ENCODE measurements at regions not wholly inside any gene's neighbourhood (a gene's known extent, or its start where the extent isn't known, plus 50 kb on each side); places are given as distances from the start of the nearest gene placed in this dataset.

DNA sequence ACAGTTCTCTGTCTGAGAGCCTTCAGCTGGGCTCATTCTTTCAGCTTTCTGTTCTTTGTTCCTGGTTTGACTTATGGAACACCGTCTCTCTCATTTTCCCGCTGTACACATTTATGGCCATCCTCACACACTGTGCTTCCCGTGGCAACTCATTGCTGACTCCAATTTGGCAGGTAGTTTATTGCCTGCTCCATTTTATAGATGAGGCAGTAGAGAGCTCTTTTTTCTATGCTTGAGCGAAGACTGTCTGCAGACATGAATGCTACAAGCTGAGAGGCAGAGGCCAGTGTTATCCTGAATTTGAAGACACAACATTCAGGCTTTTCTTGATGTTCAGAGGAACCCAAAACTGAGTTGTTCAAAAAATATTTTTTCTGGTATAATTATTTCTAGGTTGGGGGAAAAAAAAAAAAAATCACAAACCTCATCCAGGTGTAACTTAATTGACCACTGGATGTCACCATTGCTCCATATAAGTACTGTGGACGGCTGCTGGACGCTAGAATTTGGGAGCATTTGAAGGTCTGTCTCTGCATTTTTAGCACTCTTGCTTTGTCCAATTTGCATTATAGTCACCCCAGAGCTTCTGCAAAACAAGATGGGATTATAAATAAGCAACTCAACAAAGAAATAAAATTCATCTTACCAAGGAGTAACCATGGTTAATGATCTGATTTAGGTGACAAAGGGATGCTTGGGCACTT, 83.5 kb downstream of the HRH4 start:
- POLR2A ChIA-PET, result interaction anchor here (0.7 kb wide), 1 partner anchor 26 kb away, joined by 3 read pairs; no protein-coding TSS in a partner anchor
- intact Hi-C loops (cut with micrococcal nuclease; ENCODE audit: unreplicated experiment), result loop anchor here (2.0 to 10.0 kb wide), 3 partner anchors 51 to 183 kb away; no protein-coding TSS in a partner anchor
- Histone ChIP-seq H3K9me2 (ENCODE audit: insufficient read depth, low read length) (no peaks in the 10 kb centered on the region), H4K20me1 (ENCODE audit: insufficient read depth, low read length) (no peaks in the 10 kb centered on the region), H3K79me2 (ENCODE audit: insufficient read depth, low read depth, low read length) (no peaks in the 10 kb centered on the region), H3K4me1 (ENCODE audit: insufficient read depth, low read length, poor library complexity, severe bottlenecking) (no peaks in the 10 kb centered on the region), H3K4me3 (ENCODE audit: low read depth, low read length, poor library complexity, severe bottlenecking) (no peak overlapping the region), H3K4me2 (ENCODE audit: low read length) (no peak overlapping the region), H3K9me3 (ENCODE audit: low read length) (no peaks in the 10 kb centered on the region), H3K36me3 (ENCODE audit: insufficient read depth, low read length) (no peaks in the 10 kb centered on the region), H3K27ac (ENCODE audit: low read depth, low read length, poor library complexity, severe bottlenecking) (no peak overlapping the region), H2AFZ (ENCODE audit: low read length) (no peak overlapping the region)
- CTCF ChIA-PET (ENCODE audit: unreplicated experiment), result interaction anchor here (1.1 kb wide), 1 partner anchor 55 kb away, joined by 3 read pairs; no protein-coding TSS in a partner anchor
- DNase-seq (ENCODE audit: low spot score), result peak; percentile 21
- no TSS peak for BruUV-seq (replicated peaks)
- TF ChIP-seq EZH2phosphoT487 (IDR thresholded peaks at IDR 0.05; ENCODE audit: borderline replicate concordance, low read depth, low read length), result no peak
- TF ChIP-seq, protein P1, sequence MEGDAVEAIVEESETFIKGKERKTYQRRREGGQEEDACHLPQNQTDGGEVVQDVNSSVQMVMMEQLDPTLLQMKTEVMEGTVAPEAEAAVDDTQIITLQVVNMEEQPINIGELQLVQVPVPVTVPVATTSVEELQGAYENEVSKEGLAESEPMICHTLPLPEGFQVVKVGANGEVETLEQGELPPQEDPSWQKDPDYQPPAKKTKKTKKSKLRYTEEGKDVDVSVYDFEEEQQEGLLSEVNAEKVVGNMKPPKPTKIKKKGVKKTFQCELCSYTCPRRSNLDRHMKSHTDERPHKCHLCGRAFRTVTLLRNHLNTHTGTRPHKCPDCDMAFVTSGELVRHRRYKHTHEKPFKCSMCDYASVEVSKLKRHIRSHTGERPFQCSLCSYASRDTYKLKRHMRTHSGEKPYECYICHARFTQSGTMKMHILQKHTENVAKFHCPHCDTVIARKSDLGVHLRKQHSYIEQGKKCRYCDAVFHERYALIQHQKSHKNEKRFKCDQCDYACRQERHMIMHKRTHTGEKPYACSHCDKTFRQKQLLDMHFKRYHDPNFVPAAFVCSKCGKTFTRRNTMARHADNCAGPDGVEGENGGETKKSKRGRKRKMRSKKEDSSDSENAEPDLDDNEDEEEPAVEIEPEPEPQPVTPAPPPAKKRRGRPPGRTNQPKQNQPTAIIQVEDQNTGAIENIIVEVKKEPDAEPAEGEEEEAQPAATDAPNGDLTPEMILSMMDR (conservative IDR thresholded peaks at IDR 0.05; ENCODE audit: low read length), result peak; percentile 81

DNA sequence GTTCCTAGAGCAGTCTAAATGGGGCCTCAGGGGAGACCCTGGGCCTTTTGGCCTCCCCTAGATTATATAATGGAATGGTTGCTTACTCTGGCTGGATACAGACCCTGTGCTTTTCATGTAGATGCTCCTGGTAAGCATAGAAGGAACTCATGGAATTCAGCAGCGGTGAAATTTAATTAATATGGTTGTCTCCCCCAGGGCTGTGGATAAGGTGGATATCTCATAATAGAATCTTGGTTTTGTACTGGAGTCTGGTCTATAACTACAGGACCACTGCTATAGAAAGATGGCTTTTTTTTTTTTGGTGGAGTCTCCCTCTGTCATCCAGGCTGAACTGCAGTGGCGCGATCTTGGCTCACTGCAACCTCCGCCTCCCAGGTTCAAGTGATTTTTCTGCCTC, 84.5 kb downstream of the HRH4 start:
- CTCF ChIA-PET (ENCODE audit: unreplicated experiment), result interaction anchor here (1.1 kb wide), 1 partner anchor 56 kb away, joined by 3 read pairs; no protein-coding TSS in a partner anchor
- H3K36me3 ChIP-seq (ENCODE audit: insufficient read depth, low read length), result no peaks in the 10 kb centered on the region
- H3K9me2 ChIP-seq (ENCODE audit: insufficient read depth, low read length), result no peaks in the 10 kb centered on the region
- no peak overlapping the region for H3K27ac ChIP-seq (ENCODE audit: low read depth, low read length, poor library complexity, severe bottlenecking)
- H3K4me1 ChIP-seq (ENCODE audit: insufficient read depth, low read length, poor library complexity, severe bottlenecking), result no peaks in the 10 kb centered on the region
- H2AFZ ChIP-seq (ENCODE audit: low read length), result no peak overlapping the region
- no peaks in the 10 kb centered on the region for H3K79me2 ChIP-seq (ENCODE audit: insufficient read depth, low read depth, low read length)
- no peaks in the 10 kb centered on the region for H4K20me1 ChIP-seq (ENCODE audit: insufficient read depth, low read length)
- no peaks in the 10 kb centered on the region for H3K9me3 ChIP-seq (ENCODE audit: low read length)
- POLR2A ChIA-PET, result no interaction called here
- no peak overlapping the region for H3K4me3 ChIP-seq (ENCODE audit: low read depth, low read length, poor library complexity, severe bottlenecking)
- intact Hi-C loops (cut with micrococcal nuclease; ENCODE audit: unreplicated experiment), result loop anchor here (2.0 to 10.0 kb wide), 3 partner anchors 50 to 182 kb away; no protein-coding TSS in a partner anchor
- BruUV-seq (replicated peaks), result no TSS peak
- no peak for DNase-seq (ENCODE audit: low spot score)
- TF ChIP-seq EZH2phosphoT487 (IDR thresholded peaks at IDR 0.05; ENCODE audit: borderline replicate concordance, low read depth, low read length), result no peak
- H3K4me2 ChIP-seq (ENCODE audit: low read length), result no peak overlapping the region

DNA sequence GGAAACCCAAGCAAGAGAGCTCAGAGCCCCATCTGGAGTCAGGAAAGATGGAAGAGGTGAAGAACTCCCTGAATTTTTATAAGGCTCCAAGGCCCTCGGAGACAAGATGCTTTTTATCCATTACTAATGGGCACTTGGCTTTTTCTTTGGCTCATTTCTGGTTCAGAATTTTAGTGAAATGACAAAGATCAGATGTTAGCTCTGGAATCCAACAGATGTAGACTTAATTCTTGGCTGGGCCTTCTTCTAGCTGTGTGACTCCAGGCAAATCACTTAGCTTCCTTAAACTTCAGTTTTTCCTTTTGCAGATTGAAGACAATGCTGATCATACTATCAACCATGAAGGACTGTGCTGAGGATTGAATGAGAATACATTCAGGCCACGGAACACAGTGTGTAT, 85.2 kb downstream of the HRH4 start:
- TF ChIP-seq EZH2phosphoT487 (IDR thresholded peaks at IDR 0.05; ENCODE audit: borderline replicate concordance, low read depth, low read length), result no peak
- TF ChIP-seq, protein P1 (conservative IDR thresholded peaks at IDR 0.05; ENCODE audit: low read length), result no peak
- Histone ChIP-seq H3K9me2 (ENCODE audit: insufficient read depth, low read length) (no peaks in the 10 kb centered on the region), H4K20me1 (ENCODE audit: insufficient read depth, low read length) (no peaks in the 10 kb centered on the region), H3K27ac (ENCODE audit: low read depth, low read length, poor library complexity, severe bottlenecking) (no peak overlapping the region), H3K9me3 (ENCODE audit: low read length) (no peaks in the 10 kb centered on the region), H3K36me3 (ENCODE audit: insufficient read depth, low read length) (no peaks in the 10 kb centered on the region), H2AFZ (ENCODE audit: low read length) (no peak overlapping the region), H3K4me2 (ENCODE audit: low read length) (no peak overlapping the region), H3K4me1 (ENCODE audit: insufficient read depth, low read length, poor library complexity, severe bottlenecking) (no peaks in the 10 kb centered on the region), H3K4me3 (ENCODE audit: low read depth, low read length, poor library complexity, severe bottlenecking) (no peak overlapping the region), H3K79me2 (ENCODE audit: insufficient read depth, low read depth, low read length) (no peaks in the 10 kb centered on the region)
- no peak for DNase-seq (ENCODE audit: low spot score)
- BruUV-seq (replicated peaks), result no TSS peak
- intact Hi-C loops (cut with micrococcal nuclease; ENCODE audit: unreplicated experiment), result loop anchor here (2.0 to 10.0 kb wide), 3 partner anchors 49 to 181 kb away; no protein-coding TSS in a partner anchor
- ChIA-PET CTCF (ENCODE audit: unreplicated experiment) (interaction anchor here (0.9 kb wide), 1 partner anchor 13 kb away, joined by 3 read pairs; no protein-coding TSS in a partner anchor), POLR2A (interaction anchor here (0.8 to 1.1 kb wide), 3 partner anchors 9 to 123 kb away, joined by 3 to 5 read pairs (median 3); no protein-coding TSS in a partner anchor)

Data from OCI-LY7 (cell line).